Esophagus squamous epithelium (tissue), 5 donors: ENCODE measurements at regions not wholly inside any gene's neighbourhood (a gene's known extent, or its start where the extent isn't known, plus 50 kb on each side); places are given as distances from the start of the nearest gene placed in this dataset.
"Not testable (repeated sequence)": the region's sequence is repeated elsewhere in the genome, so short reads cannot be mapped to it uniquely, and the experiment has no call there.

Experiments used
- DNase-seq: peaks from one replicate; lab custom pipeline; 2025; lab: John Stamatoyannopoulos, UW
- H3K27ac ChIP-seq, 4 donors: fragments of 200-600 bp; sonication (generic); one replicate each; pipeline ENCODE4 v1.5.1; 2016 to 2019; ENCODE audit warnings: mild to moderate bottlenecking in 1 of 4
- H3K27me3 ChIP-seq, 4 donors: fragments of 200-600 bp; sonication (generic); 1 replicate in 3 of 4; 2 replicates in 1 of 4; pipeline versions ENCODE4 v1.5.1 to v1.6.0; 2017 to 2021; ENCODE audit warnings: antibody characterized with exemption in 1 of 4
- H3K36me3 ChIP-seq, 3 donors: fragments of 200-600 bp; sonication (generic); one replicate each; pipeline ENCODE4 v1.5.1; 2016 to 2019
- H3K4me1 ChIP-seq, 3 donors: fragments of 200-600 bp; sonication (generic); one replicate each; pipeline ENCODE4 v1.5.1; 2017 to 2019
- H3K4me3 ChIP-seq, 4 donors: fragments of 200-600 bp; sonication (generic); 1 replicate in 3 of 4; 2 replicates in 1 of 4; pipeline ENCODE4 v1.5.1; 2016 to 2019; ENCODE audit warnings: mild to moderate bottlenecking in 2 of 4, moderate library complexity in 1 of 4
- H3K9me3 ChIP-seq, 3 donors: fragments of 200-600 bp; sonication (generic); one replicate each; pipeline ENCODE4 v1.5.1; 2016 to 2019
- CTCF ChIP-seq, 6 experiments: fragments of 450-650 bp in 4 of 6; fragments of 200-600 bp in 2 of 6; sonication (generic) in 2 of 6; IDR thresholded peaks; one replicate each; pipeline ENCODE4 v1.5.1; 2016 to 2019; ENCODE audit warnings: antibody characterized with exemption in 6 of 6, mild to moderate bottlenecking in 4 of 6, moderate library complexity in 4 of 6
- POLR2A ChIP-seq, 4 donors: fragments of 450-650 bp; IDR thresholded peaks; one replicate each; pipeline ENCODE4 v1.6.1; 2017; ENCODE audit warnings: antibody characterized with exemption in 4 of 4, mild to moderate bottlenecking in 4 of 4, moderate library complexity in 3 of 4
- WGBS, 2 donors: methylation state at CpG; one replicate each; pipeline ENCODE4 v1.1.5; 2018; 5-methylcytosine and 5-hydroxymethylcytosine counted together
- intact Hi-C: fragments of 100-400 bp; cut with DNase I; formaldehyde crosslinking; loops from one replicate; pipeline ENCODE4 v1.15.0; 2022
- donor health status: DM: yes; HTN: yes; CAD: no.

- no peak for TF ChIP-seq POLR2A (IDR thresholded peaks at IDR 0.05)
- TF ChIP-seq CTCF (IDR thresholded peaks at IDR 0.05) = no peak
- Histone ChIP-seq H3K9me3 (peaks cover 0 to 6% (median 0%) of the 10 kb centered on the region in 3 donors), H3K4me3 (no peak overlapping the region), H3K27ac (no peak overlapping the region), H3K27me3 (peaks cover 0 to 26% (median 0%) of the 10 kb centered on the region in 4 donors), H3K4me1 (no peaks in the 10 kb centered on the region), H3K36me3 (no peaks in the 10 kb centered on the region)
- WGBS, 2 donors = 36 to 57% methylated on average over 4 of the region's 4 CpGs
- intact Hi-C loops = no loop called here
- DNase-seq = no peak
Measured at GRCh38 chr12:114030451-114030850, 64.3 kb upstream of the RBM19 start.

- H3K4me3 ChIP-seq = no peak overlapping the region
- peaks cover 0 to 6% (median 0%) of the 10 kb centered on the region in 3 donors for H3K9me3 ChIP-seq
- H3K4me1 ChIP-seq = no peaks in the 10 kb centered on the region
- DNase-seq = no peak
- no peaks in the 10 kb centered on the region for H3K36me3 ChIP-seq
- 79 to 83% methylated on average over 3 to 4 of the region's 4 CpGs for WGBS, 2 donors
- TF ChIP-seq CTCF (IDR thresholded peaks at IDR 0.05) (no peak), POLR2A (IDR thresholded peaks at IDR 0.05) (no peak)
- H3K27me3 ChIP-seq = peaks cover 0 to 18% (median 0%) of the 10 kb centered on the region in 4 donors
- H3K27ac ChIP-seq = no peak overlapping the region
- intact Hi-C loops = no loop called here
Measured at GRCh38 chr12:114026805-114027204, 60.7 kb upstream of the RBM19 start.

GRCh38 chr12:114025935-114026334 is 59.8 kb upstream of the RBM19 start:
- H3K4me3 ChIP-seq = no peak overlapping the region
- H3K36me3 ChIP-seq = no peaks in the 10 kb centered on the region
- no peak overlapping the region for H3K27ac ChIP-seq
- peaks cover 0 to 6% (median 0%) of the 10 kb centered on the region in 3 donors for H3K9me3 ChIP-seq
- H3K4me1 ChIP-seq = no peaks in the 10 kb centered on the region
- H3K27me3 ChIP-seq = peaks cover 0 to 20% (median 0%) of the 10 kb centered on the region in 4 donors
- no peak for DNase-seq
- TF ChIP-seq POLR2A (IDR thresholded peaks at IDR 0.05) = no peak
- no peak for TF ChIP-seq CTCF (IDR thresholded peaks at IDR 0.05)
- intact Hi-C loops = no loop called here
- WGBS, 2 donors = 23% methylated on average over 2 of the region's 3 CpGs; no CpG with 5 or more reads in 1 of the 2 donors

- 88 to 100% methylated on average over 3 to 4 of the region's 5 CpGs for WGBS, 2 donors
Measured at GRCh38 chr12:114022081-114022480, 56.0 kb upstream of the RBM19 start.

GRCh38 chr12:114018669-114019068 is 52.5 kb upstream of the RBM19 start:
- 0 to 14% methylated on average over 1 of the region's 1 CpG for WGBS, 2 donors
- H3K9me3 ChIP-seq = no peaks in the 10 kb centered on the region
- no peaks in the 10 kb centered on the region for H3K36me3 ChIP-seq
- DNase-seq = no peak
- no peaks in the 10 kb centered on the region for H3K4me1 ChIP-seq
- H3K27me3 ChIP-seq = peaks cover 0 to 27% (median 0%) of the 10 kb centered on the region in 4 donors
- H3K4me3 ChIP-seq = no peak overlapping the region
- H3K27ac ChIP-seq = no peak overlapping the region
- TF ChIP-seq CTCF (IDR thresholded peaks at IDR 0.05) (no peak), POLR2A (IDR thresholded peaks at IDR 0.05) (no peak)
- intact Hi-C loops = no loop called here

More at GRCh38 chr12:114022081-114022480, 56.0 kb upstream of the RBM19 start:
- H3K4me3 ChIP-seq, H3K4me1 ChIP-seq, H3K27ac ChIP-seq, intact Hi-C loops, DNase-seq, H3K36me3 ChIP-seq, H3K9me3 ChIP-seq: not testable (repeated sequence)
- peaks cover 0 to 25% (median 0%) of the 10 kb centered on the region in 4 donors for H3K27me3 ChIP-seq
